Fibroblast of lung (primary cell): ENCODE measurements at regions not wholly inside any gene's neighbourhood (a gene's known extent, or its start where the extent isn't known, plus 50 kb on each side); places are given as distances from the start of the nearest gene placed in this dataset.
A peak's percentile ranks its signal among the peaks of the same experiment; 100 is the strongest.

Experiments used
- DNase-seq, 2 donors: peaks; one replicate each; pipeline versions ENCODE4 v3.0.0 to v3.0.0-alpha.2; 2010; ENCODE audit warnings: low read depth in 2 of 2
- H2AFZ ChIP-seq: 2 replicates; pipeline ENCODE4 v1.5.1; 2012; ENCODE audit warnings: low read length, control low read depth, inconsistent platforms
- H3K27ac ChIP-seq: 2 replicates; pipeline ENCODE4 v1.5.1; 2011; ENCODE audit warnings: low read length, control low read depth; ENCODE audit not compliant: insufficient read depth
- H3K27me3 ChIP-seq: 2 replicates; pipeline ENCODE4 v1.5.1; 2011; ENCODE audit warnings: mild to moderate bottlenecking, low read length; ENCODE audit not compliant: control insufficient read depth, insufficient read depth
- H3K36me3 ChIP-seq: 2 replicates; pipeline ENCODE4 v1.5.1; 2011; ENCODE audit warnings: low read length; ENCODE audit not compliant: control insufficient read depth, insufficient read depth
- H3K4me1 ChIP-seq: 2 replicates; pipeline ENCODE4 v1.5.1; 2011; ENCODE audit warnings: low read length; ENCODE audit not compliant: control insufficient read depth, insufficient read depth; ENCODE audit errors: extremely low read depth
- H3K4me2 ChIP-seq: 2 replicates; pipeline ENCODE4 v1.5.1; 2011; ENCODE audit warnings: low read length, control low read depth; ENCODE audit not compliant: insufficient read depth; ENCODE audit errors: extremely low read depth
- H3K4me3 ChIP-seq, 4 experiments: fragments of 200-600 bp in 1 of 4; sonication (generic) in 1 of 4; replicated peaks in 1 of 4; 2 replicates each; pipeline ENCODE4 v1.5.1; 2011 to 2016; ENCODE audit warnings: low read length in 4 of 4, low read depth in 3 of 4, mild to moderate bottlenecking in 3 of 4, control low read depth in 2 of 4, inconsistent platforms in 1 of 4, mixed read lengths in 1 of 4; ENCODE audit not compliant: insufficient read depth in 1 of 4; ENCODE audit errors: control extremely low read depth in 1 of 4
- H3K79me2 ChIP-seq: 2 replicates; pipeline ENCODE4 v1.5.1; 2012; ENCODE audit warnings: mild to moderate bottlenecking, low read length, inconsistent platforms; ENCODE audit not compliant: control insufficient read depth, insufficient read depth
- H3K9ac ChIP-seq: 2 replicates; pipeline ENCODE4 v1.5.1; 2011; ENCODE audit warnings: mild to moderate bottlenecking, low read length, control low read depth; ENCODE audit not compliant: insufficient read depth
- H3K9me3 ChIP-seq: 2 replicates; pipeline ENCODE4 v1.5.1; 2012; ENCODE audit warnings: low read depth, low read length; ENCODE audit not compliant: control insufficient read depth, insufficient read depth
- H4K20me1 ChIP-seq: 2 replicates; pipeline ENCODE4 v1.5.1; 2011; ENCODE audit warnings: low read length; ENCODE audit not compliant: control insufficient read depth, insufficient read depth; ENCODE audit errors: extremely low read depth
- CTCF ChIP-seq, 2 donors: IDR thresholded peaks in 1 of 2; conservative IDR thresholded peaks in 1 of 2; 1 replicate in 1 of 2; 2 replicates in 1 of 2; pipeline ENCODE4 v1.5.1; 2011 to 2012; ENCODE audit warnings: low read length in 2 of 2, control low read depth in 1 of 2, inconsistent platforms in 1 of 2, low read depth in 1 of 2, mild to moderate bottlenecking in 1 of 2
- EZH2 ChIP-seq: IDR thresholded peaks from 2 replicates; pipeline ENCODE4 v1.5.1; 2012; ENCODE audit warnings: low read length, control low read depth, mild to moderate bottlenecking; ENCODE audit errors: missing control alignments

GRCh38 chr13:31873145-31873544 lies 133.8 kb downstream of the RXFP2 start:
- Histone ChIP-seq H3K4me3 (no peak overlapping the region), H3K27me3 (no peaks in the 10 kb centered on the region), H4K20me1 (no peaks in the 10 kb centered on the region), H3K9ac (no peak overlapping the region), H3K36me3 (no peaks in the 10 kb centered on the region), H2AFZ (no peak overlapping the region), H3K79me2 (no peaks in the 10 kb centered on the region), H3K4me2 (no peak overlapping the region), H3K9me3 (no peaks in the 10 kb centered on the region), H3K4me1 (no peaks in the 10 kb centered on the region), H3K27ac (no peak overlapping the region)
- DNase-seq, result no peak
- no peak for TF ChIP-seq CTCF (conservative IDR thresholded peaks at IDR 0.05 in 1 of 2, IDR thresholded peaks at IDR 0.05 in 1 of 2; ENCODE audit: low read depth in 1 of 2, low read length in 2 of 2)
- no peak for TF ChIP-seq EZH2

GRCh38 chr13:31875134-31875533 lies 135.8 kb downstream of the RXFP2 start:
- H3K4me3 ChIP-seq, result no peak overlapping the region
- H2AFZ ChIP-seq, result no peak overlapping the region
- TF ChIP-seq EZH2, result no peak
- H3K9ac ChIP-seq, result no peak overlapping the region
- no peak overlapping the region for H3K4me2 ChIP-seq
- H3K4me1 ChIP-seq, result no peaks in the 10 kb centered on the region
- no peaks in the 10 kb centered on the region for H3K36me3 ChIP-seq
- no peaks in the 10 kb centered on the region for H3K9me3 ChIP-seq
- H3K27me3 ChIP-seq, result no peaks in the 10 kb centered on the region
- no peaks in the 10 kb centered on the region for H4K20me1 ChIP-seq
- peak in 1 of 2 donors; percentile 61 for DNase-seq
- no peaks in the 10 kb centered on the region for H3K79me2 ChIP-seq
- H3K27ac ChIP-seq, result no peak overlapping the region

GRCh38 chr13:31878052-31878451 lies 138.7 kb downstream of the RXFP2 start:
- H3K79me2 ChIP-seq, result no peaks in the 10 kb centered on the region
- H3K4me2 ChIP-seq, result no peak overlapping the region
- H3K9me3 ChIP-seq, result no peaks in the 10 kb centered on the region
- H3K9ac ChIP-seq, result no peak overlapping the region
- TF ChIP-seq CTCF (conservative IDR thresholded peaks at IDR 0.05 in 1 of 2, IDR thresholded peaks at IDR 0.05 in 1 of 2; ENCODE audit: low read depth in 1 of 2, low read length in 2 of 2) (no peak), EZH2 (no peak)
- H3K27ac ChIP-seq, result no peak overlapping the region
- no peaks in the 10 kb centered on the region for H3K27me3 ChIP-seq
- H4K20me1 ChIP-seq, result no peaks in the 10 kb centered on the region
- DNase-seq, result no peak
- H2AFZ ChIP-seq, result no peak overlapping the region
- no peak overlapping the region for H3K4me3 ChIP-seq
- H3K4me1 ChIP-seq, result no peaks in the 10 kb centered on the region
- H3K36me3 ChIP-seq, result no peaks in the 10 kb centered on the region

- no peaks in the 10 kb centered on the region for H3K9me3 ChIP-seq
- H3K4me2 ChIP-seq, result no peak overlapping the region
- H3K4me3 ChIP-seq, result no peak overlapping the region
- H3K27ac ChIP-seq, result no peak overlapping the region
- H4K20me1 ChIP-seq, result no peaks in the 10 kb centered on the region
- TF ChIP-seq EZH2 (no peak), CTCF (conservative IDR thresholded peaks at IDR 0.05 in 1 of 2, IDR thresholded peaks at IDR 0.05 in 1 of 2; ENCODE audit: low read depth in 1 of 2, low read length in 2 of 2) (no peak)
- no peaks in the 10 kb centered on the region for H3K4me1 ChIP-seq
- no peak overlapping the region for H2AFZ ChIP-seq
- no peak for DNase-seq
- no peak overlapping the region for H3K9ac ChIP-seq
- no peaks in the 10 kb centered on the region for H3K27me3 ChIP-seq
- no peaks in the 10 kb centered on the region for H3K79me2 ChIP-seq
- H3K36me3 ChIP-seq, result no peaks in the 10 kb centered on the region
Observed at GRCh38 chr13:31878495-31878894, 139.2 kb downstream of the RXFP2 start.
